Hematopoietic multipotent progenitor cell (in vitro differentiated cells): ENCODE measurements at regions not wholly inside any gene's neighbourhood (a gene's known extent, or its start where the extent isn't known, plus 50 kb on each side); places are given as distances from the start of the nearest gene placed in this dataset.

Experiments used
- DNase-seq, 3 donors: peaks; one replicate each; pipeline ENCODE4 v3.0.0-alpha.2; 2011 to 2015; ENCODE audit warnings: low read depth in 2 of 3, low spot score in 2 of 3

DNA sequence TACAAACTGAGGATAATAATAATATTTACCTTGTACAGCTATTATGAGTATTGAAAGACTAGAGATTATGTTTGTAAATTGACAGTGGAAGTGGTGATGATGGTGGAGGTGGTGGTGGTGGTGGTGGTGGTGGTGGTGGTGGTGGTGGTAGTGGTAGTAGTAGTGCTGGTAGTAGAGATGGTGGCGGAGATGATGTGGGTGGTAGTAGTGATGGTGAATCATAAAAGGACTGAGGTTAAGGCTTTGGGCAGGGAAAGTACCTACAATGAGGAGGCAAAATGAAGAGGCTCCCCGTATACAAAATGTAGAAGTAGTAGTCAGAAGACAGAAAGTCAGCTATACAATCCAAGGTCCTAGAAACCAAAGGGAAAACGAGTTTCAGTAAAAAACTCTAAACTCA is 214.1 kb downstream of the BCOR start:
- DNase-seq: no peak

DNA sequence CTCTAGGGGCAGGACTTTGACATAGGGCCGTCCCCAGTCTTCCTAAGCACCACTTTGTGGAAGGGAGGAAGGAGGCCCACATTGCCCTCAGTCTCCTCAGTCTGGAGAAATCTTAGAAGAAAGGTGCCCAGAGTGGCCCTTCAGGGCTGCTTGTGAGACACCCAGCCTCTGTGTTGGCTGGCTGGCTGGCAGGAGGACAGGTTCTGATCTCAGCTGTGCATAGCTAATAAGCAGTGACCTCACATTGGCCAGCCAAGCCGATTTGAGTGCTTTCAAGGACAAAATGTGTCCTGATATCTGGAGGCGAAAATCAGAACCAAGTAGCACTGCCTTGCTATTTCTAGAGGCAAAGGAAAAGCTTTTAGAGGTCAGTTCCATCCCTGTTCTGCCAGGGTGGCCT is 211.5 kb downstream of the BCOR start:
- no peak for DNase-seq

DNA sequence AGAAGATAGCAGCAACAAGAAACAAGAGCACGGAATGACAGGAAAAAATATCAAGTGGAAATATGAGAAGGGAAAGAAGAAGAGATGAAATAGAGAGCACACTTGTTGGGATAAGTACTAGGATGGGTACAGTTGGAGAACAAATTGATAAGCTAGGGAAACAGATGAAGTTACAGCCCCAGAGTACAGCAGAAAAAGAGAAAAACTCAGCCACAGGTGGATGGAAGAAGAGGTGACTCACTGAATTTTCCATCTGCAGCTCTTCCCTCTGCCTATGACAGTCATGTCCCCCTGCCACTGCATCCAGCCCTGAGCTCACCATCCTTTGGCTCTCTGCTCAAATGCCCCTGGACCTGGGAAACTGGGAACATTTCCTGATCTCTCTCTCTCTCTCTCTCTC is 209.0 kb downstream of the BCOR start:
- DNase-seq: no peak

- no peak for DNase-seq
These were observed 208.1 kb downstream of the BCOR start for GRCh38 chrX:39889704-39890103.

DNA sequence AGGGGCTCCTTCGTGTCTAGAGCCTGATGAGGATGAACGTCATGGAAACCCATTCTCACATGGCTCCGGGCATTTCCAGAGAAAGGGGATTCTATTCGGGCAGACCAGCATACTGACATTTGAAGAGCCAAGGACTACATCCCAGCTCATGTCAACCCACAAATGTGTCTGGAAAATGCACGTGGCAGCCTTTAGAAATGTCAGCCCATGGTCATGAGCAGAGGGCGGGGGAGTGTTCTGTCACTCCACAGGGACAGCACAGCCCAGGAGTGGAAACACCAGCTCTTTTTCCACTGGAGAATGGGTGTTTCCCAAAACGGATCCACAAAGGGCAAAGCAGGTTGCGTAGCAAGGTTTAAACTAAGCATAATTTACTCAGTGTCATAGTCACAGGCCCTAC is 207.0 kb downstream of the BCOR start:
- DNase-seq: no peak

DNA sequence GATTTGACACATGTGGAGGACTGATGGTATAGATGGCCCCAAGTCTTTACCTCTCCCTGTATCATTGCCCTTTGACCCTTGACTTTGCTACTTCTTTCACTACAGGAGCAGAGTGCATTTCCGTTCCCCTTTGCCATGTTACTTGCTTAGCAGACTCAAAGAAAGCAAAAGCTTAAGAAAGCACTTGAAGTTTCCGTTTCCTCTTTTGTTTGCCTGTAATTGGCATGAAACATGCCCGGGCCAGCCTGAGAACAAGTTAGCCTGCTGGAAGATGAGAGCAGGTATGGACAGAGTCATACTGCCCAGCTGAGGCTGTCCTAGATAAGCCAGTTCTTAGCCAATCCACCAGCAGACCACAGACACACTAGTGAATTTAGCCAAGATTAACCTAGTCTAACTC is 206.0 kb downstream of the BCOR start:
- peak in 1 of 3 donors; percentile 51 for DNase-seq

- peak in 1 of 3 donors; percentile 36 for DNase-seq
These were observed 204.1 kb downstream of the BCOR start for GRCh38 chrX:39893417-39894338.

- DNase-seq: no peak
These were observed 203.1 kb downstream of the BCOR start for GRCh38 chrX:39894683-39895082.

DNA sequence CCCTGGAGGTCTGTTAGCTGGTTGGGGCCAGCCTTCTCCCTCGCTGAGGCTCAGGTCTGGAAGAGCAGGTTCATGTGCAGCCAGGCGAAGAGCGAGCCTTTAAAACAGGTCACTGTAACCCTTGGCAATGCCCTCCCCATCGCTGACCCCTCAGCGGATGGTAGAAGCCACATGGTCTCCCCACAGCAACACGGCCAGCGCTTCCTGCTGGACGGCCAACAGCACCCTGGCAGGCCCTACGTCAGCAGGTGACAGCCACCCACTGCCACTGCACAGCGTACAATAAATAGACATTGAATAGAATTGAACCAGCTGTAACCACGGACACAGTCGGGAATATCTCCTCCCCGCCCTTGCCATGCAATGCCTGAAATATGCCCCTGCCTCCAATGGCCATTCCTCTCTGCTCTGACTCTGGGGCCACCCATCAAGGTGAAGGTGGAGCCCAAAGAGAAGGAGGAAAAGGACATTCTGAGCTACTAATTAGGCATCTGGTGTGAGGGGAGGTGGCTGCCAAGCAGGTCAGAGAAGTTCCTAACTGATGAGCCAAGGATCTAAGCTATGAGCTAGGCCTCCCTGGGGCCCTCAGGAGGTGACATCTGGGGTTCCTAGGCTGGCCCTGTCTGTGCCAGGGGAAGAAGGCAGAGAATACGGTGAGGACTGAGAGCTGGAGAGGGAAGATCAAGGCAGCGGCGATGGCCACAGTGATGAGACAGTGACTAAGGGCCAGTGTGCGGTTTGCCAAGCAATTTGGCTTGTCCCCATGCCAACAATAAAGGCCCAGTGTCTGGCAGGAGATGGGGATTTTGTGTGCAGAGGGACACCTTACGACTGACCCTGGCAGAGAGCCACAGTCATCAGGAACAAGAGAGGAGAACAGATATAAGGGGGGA is 202.3 kb downstream of the BCOR start:
- DNase-seq: no peak

DNA sequence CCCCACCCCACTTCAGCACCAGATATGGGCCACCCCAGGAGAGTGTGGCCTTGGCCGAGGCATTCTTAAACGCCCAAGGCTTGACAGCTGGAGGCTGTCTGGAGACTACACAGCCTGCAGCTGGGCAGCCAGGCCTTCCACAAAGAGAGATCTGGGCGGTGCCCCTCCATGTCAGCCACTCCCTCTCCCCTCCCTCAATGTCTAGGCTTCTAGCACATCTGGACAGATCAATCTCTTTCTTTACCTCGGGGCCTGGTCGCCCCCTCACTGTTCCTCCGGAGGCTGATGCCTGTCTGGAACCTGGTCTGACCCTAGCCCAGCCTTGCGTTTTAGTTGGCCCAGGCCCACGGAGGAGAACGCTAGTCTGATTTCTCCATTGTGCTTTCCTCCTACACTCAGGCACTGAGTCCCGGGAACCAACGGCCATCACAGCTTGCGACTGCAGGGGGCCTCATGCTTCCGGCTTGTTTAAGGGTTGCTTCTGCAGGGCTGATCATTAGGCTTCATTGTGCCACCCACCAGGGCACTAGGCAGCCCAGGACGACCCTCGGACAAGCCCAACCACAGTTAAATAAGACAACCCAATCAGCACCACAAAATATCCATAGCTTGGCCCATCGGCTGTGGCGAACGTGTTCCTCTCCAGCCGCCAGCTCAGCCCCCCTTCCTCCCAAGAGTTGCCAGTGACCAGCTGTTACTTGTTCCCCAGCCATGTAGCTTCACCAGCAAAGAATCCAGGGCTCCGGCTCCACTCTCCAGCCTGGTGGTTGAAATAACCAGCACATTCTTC is 200.6 kb downstream of the BCOR start:
- DNase-seq: peak in 1 of 3 donors; percentile 2

DNA sequence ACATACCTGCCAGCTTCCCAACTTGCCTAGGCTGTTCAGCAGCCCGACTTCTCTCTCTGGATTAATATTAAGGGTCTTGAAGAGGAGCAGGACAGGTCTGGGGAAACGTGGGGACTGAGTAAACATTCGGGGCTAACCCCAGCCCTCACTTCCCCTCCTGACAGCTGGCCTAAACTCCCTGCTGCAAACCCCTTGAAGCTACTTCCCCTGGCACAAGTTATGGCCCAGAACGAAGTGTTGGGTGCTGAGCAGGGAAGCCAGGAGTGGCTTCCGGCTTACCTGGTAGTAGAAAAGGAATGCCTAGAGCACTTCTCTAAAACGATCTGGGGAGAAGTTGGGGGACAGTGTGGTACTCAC is 200.0 kb downstream of the BCOR start:
- peak in 1 of 3 donors; percentile 16 for DNase-seq

GRCh38 chrX:39898147-39898546 is 199.6 kb downstream of the BCOR start:
- DNase-seq: no peak

DNA sequence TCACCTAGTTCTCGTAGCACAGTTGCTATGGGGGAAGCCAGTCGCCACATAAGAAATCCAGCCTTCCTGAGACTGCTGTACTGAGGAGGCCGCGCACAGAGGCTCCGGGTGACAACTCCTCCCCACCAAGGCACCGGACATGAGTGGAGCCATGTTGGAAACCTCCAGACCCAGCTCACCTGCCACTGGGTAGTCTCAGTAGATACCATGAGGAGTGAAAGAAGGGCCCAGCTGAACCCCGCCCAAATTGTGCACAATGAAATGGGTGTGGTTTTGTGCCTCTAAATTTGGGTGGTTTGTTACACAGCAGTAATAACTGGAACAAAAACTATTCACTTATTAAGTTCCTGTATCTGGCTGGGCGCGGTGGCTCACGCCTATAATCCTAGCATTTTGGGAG is 198.7 kb downstream of the BCOR start:
- DNase-seq: no peak

DNA sequence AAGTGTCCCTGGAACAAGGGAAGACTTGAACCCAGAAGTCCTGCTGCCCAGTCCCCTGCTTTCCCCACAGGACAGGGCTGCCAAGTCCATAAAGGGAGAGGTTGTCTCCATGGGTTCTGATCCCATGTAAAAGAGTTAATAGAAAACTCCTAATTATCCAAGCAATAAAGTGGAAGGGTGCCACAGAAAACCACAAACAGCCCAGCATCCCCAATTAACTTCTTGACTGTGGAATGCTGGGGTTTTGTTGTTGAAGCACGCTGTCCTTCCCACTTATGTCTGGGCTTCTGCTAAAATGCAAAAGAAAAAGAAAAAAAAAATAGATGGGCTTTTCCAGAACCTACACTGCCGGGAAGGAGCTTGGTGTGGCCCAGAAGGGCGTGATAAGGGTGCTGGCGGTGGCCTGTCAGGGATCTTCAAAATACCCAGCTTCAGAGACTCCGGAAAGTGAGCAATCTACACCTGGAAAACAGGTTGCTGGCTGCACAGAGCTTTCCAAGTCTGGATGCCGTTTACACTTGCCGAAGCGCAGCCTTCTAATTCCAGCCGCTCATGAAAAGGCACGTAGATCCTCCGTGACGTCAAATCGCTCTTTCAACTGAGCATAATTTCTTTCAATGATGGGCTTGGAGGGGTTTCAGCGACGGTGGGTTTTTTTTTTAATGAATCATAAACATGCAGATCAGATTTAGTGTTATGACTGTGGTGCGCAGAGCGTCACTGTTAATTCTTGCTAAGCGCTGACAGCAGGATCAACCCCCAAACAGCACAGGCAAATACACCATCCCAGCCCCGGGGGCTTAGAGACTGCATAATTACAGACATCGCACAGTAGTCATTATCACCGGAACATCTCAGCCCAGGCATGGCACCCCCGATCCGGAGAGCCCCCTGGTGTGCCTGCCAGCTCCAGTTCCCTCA is 197.6 kb downstream of the BCOR start:
- no peak for DNase-seq

GRCh38 chrX:39900777-39901170 is 197.0 kb downstream of the BCOR start:
- DNase-seq: no peak

DNA sequence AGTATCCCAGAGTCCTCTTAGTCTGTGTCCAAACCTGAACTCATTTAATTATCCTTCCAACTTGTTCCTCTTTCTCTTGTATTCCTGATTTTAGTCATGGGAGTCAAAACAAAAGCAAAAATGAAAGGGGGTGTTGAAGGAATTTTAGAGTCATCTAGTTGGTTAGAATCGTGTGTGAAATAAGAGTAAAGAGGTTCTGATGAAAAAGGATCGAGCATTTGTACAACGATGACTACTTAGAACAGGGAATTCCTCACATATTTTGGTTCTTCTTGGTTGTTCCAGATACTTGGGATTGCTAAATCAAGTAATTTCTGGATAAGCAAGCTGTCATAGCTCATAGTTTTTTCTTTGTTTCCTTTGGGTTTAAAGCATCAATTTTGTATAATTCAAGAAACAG is 194.4 kb downstream of the BCOR start:
- DNase-seq: no peak

- no peak for DNase-seq
These were observed 193.8 kb downstream of the BCOR start for GRCh38 chrX:39903937-39904336.

- no peak for DNase-seq
These were observed 192.8 kb downstream of the BCOR start for GRCh38 chrX:39904816-39905537.

DNA sequence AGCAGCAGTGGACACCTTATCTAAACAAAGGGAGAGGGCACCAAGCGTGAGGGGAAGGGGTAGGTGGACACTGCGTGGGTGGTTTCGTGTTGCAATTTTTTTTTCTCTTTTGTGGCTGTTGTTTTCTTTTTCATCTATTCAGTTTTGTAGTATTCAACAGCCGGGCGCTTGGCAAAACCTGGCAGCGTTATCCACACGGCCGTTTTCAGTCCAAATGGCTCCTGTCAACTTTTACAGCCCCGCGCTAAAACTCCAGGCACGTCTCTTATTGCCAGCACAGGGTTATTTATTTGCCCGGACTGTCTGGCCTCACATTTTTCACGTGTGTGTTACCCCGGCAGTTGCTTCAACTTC is 192.2 kb downstream of the BCOR start:
- DNase-seq: peak in 1 of 3 donors; percentile 41
